KMS-11 (cell line): ENCODE measurements at regions not wholly inside any gene's neighbourhood (a gene's known extent, or its start where the extent isn't known, plus 50 kb on each side); places are given as distances from the start of the nearest gene placed in this dataset.

Experiments used
- H2AFZ ChIP-seq: fragments of 200-600 bp; sonication (generic); 2 replicates; pipeline ENCODE4 v1.6.1; 2016; ENCODE audit warnings: antibody characterized with exemption, mixed run types, low read depth
- H3K27ac ChIP-seq: fragments of 200-600 bp; sonication (generic); 2 replicates; pipeline ENCODE4 v1.6.1; 2016; ENCODE audit warnings: mild to moderate bottlenecking, mixed run types
- H3K27me3 ChIP-seq: fragments of 200-600 bp; sonication (generic); 2 replicates; pipeline ENCODE4 v1.6.1; 2017; ENCODE audit warnings: mild to moderate bottlenecking, low read depth, mixed run types, moderate library complexity; ENCODE audit not compliant: insufficient read depth
- H3K36me3 ChIP-seq: fragments of 200-600 bp; sonication (generic); 2 replicates; pipeline ENCODE4 v1.6.1; 2017; ENCODE audit warnings: mild to moderate bottlenecking, mixed run types; ENCODE audit not compliant: insufficient read depth
- H3K4me1 ChIP-seq: fragments of 200-600 bp; sonication (generic); 2 replicates; pipeline ENCODE4 v1.6.1; 2016; ENCODE audit warnings: mild to moderate bottlenecking, low read depth, mixed run types; ENCODE audit not compliant: poor library complexity, severe bottlenecking
- H3K4me2 ChIP-seq: fragments of 200-600 bp; sonication (generic); 2 replicates; pipeline ENCODE4 v1.7.0; 2016; ENCODE audit warnings: mild to moderate bottlenecking, mixed run types
- H3K4me3 ChIP-seq: fragments of 200-600 bp; sonication (generic); IDR thresholded peaks from 2 replicates; pipeline ENCODE4 v1.6.1; 2017; ENCODE audit warnings: low read depth, low read length, mixed read lengths; ENCODE audit not compliant: insufficient read depth
- H3K79me2 ChIP-seq: fragments of 200-600 bp; sonication (generic); 2 replicates; pipeline ENCODE4 v1.6.1; 2016; ENCODE audit warnings: low read depth, mixed run types; ENCODE audit not compliant: insufficient read depth
- H3K9ac ChIP-seq: fragments of 200-600 bp; sonication (generic); 2 replicates; pipeline ENCODE4 v1.6.1; 2016; ENCODE audit warnings: mild to moderate bottlenecking, mixed run types
- H4K20me1 ChIP-seq: fragments of 200-600 bp; sonication (generic); 2 replicates; pipeline ENCODE4 v1.6.1; 2016; ENCODE audit warnings: mild to moderate bottlenecking, mixed run types; ENCODE audit not compliant: insufficient read depth
- TF ChIP-seq, protein P1 (sequence below): fragments of 200-600 bp; sonication (generic); conservative IDR thresholded peaks from 2 replicates; pipeline ENCODE4 v1.6.1; 2017; ENCODE audit warnings: low read depth, mild to moderate bottlenecking, antibody characterized with exemption, low read length, moderate library complexity, mixed read lengths

DNA sequence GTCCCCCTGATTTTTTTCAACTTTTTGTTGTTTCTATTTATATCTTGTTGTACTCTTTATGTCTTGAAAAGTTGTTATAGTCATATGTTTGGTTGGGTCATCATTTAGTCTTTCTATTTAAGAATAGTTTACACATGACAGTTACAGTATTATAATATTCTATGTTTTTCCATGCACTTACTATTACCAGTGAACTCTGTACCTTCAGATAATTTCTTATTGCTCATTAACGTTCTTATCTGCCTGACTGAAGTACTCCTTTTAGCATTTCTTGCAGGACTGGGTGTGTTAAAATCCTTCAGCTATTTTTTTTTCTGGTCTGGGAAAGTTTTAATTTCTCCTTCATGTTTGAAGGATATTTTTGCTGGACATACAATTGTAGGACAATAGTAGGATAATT, 157.7 kb upstream of the DIPK2B start:
- Histone ChIP-seq H3K9ac (no peak overlapping the region), H3K79me2 (no peaks in the 10 kb centered on the region), H3K4me2 (no peak overlapping the region), H3K36me3 (no peaks in the 10 kb centered on the region), H3K27ac (no peak overlapping the region), H2AFZ (no peak overlapping the region), H3K4me1 (no peaks in the 10 kb centered on the region), H4K20me1 (no peaks in the 10 kb centered on the region), H3K4me3 (no peak overlapping the region), H3K27me3 (no peaks in the 10 kb centered on the region)
- TF ChIP-seq, protein P1, sequence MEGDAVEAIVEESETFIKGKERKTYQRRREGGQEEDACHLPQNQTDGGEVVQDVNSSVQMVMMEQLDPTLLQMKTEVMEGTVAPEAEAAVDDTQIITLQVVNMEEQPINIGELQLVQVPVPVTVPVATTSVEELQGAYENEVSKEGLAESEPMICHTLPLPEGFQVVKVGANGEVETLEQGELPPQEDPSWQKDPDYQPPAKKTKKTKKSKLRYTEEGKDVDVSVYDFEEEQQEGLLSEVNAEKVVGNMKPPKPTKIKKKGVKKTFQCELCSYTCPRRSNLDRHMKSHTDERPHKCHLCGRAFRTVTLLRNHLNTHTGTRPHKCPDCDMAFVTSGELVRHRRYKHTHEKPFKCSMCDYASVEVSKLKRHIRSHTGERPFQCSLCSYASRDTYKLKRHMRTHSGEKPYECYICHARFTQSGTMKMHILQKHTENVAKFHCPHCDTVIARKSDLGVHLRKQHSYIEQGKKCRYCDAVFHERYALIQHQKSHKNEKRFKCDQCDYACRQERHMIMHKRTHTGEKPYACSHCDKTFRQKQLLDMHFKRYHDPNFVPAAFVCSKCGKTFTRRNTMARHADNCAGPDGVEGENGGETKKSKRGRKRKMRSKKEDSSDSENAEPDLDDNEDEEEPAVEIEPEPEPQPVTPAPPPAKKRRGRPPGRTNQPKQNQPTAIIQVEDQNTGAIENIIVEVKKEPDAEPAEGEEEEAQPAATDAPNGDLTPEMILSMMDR = no peak

DNA sequence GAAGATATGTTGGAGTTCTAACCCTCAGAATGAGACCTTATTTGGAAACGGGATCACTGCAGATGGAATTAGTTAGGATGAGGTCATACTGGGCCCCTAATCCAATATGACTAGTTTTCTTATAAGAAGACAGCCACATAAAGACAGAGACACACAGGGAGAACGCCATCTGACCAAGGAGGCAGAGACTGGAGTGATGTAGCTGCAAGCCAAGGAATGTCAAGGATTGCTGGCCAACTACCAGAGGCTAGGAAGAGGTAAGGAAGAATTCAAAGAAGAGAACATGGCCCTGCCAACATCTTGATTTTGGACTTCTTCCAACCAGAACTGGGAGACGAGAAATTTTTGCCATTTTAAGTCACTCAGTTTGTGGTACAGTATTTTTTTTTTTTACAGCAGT, 152.8 kb upstream of the DIPK2B start:
- Histone ChIP-seq H3K4me2 (no peak overlapping the region), H3K4me3 (no peak overlapping the region), H3K27ac (no peak overlapping the region), H3K4me1 (no peaks in the 10 kb centered on the region), H2AFZ (no peak overlapping the region), H3K79me2 (no peaks in the 10 kb centered on the region), H4K20me1 (no peaks in the 10 kb centered on the region), H3K9ac (no peak overlapping the region), H3K27me3 (no peaks in the 10 kb centered on the region), H3K36me3 (no peaks in the 10 kb centered on the region)
- TF ChIP-seq, protein P1 = no peak

DNA sequence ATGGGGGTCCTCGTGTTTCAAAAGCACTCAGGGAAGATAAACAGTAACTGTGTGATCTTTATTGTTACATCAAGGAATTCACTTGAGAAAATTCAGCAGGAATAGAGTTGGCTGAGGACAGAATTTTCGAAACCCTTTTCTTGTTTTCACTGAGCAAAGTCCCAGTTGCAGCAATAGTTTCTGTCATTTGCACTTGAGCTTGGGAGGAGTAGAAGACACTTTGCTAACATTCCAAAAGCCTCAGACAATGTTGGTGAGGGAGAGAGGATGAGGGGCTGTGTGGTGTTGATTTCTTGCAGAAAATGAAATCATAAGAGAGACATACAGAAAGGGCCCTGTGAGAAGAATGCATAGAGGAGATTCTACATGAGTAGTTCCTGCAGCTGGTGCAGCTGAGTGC, 151.9 kb upstream of the DIPK2B start:
- H3K36me3 ChIP-seq = no peaks in the 10 kb centered on the region
- H4K20me1 ChIP-seq = no peaks in the 10 kb centered on the region
- TF ChIP-seq, protein P1 = no peak
- H3K9ac ChIP-seq = no peak overlapping the region
- H3K27ac ChIP-seq = no peak overlapping the region
- no peaks in the 10 kb centered on the region for H3K4me1 ChIP-seq
- no peak overlapping the region for H3K4me2 ChIP-seq
- no peak overlapping the region for H2AFZ ChIP-seq
- no peak overlapping the region for H3K4me3 ChIP-seq
- H3K79me2 ChIP-seq = no peaks in the 10 kb centered on the region
- no peaks in the 10 kb centered on the region for H3K27me3 ChIP-seq

DNA sequence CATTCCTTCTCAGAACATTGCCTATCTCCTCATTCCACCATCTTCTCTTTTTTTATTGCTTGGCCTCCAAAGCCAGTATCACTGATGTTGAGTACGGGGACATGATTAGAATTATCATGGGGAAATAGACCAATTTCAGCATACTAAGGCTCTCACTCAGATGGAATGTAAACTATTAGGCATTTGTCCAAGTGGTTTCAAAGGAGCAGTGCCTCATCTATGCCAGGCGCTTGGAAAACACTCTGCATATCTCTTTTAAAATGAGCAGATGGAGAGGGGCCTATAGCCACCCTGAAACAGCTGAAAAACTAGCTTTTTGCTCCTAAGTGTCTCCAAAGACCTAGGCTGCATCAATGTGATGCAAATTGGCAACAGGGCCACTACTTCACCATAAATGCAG, 150.8 kb upstream of the DIPK2B start:
- TF ChIP-seq, protein P1 = no peak
- no peak overlapping the region for H3K4me2 ChIP-seq
- no peaks in the 10 kb centered on the region for H3K79me2 ChIP-seq
- H3K4me3 ChIP-seq = no peak overlapping the region
- H3K9ac ChIP-seq = no peak overlapping the region
- H3K27ac ChIP-seq = no peak overlapping the region
- no peaks in the 10 kb centered on the region for H3K27me3 ChIP-seq
- no peak overlapping the region for H2AFZ ChIP-seq
- H3K36me3 ChIP-seq = no peaks in the 10 kb centered on the region
- no peaks in the 10 kb centered on the region for H3K4me1 ChIP-seq
- no peaks in the 10 kb centered on the region for H4K20me1 ChIP-seq

DNA sequence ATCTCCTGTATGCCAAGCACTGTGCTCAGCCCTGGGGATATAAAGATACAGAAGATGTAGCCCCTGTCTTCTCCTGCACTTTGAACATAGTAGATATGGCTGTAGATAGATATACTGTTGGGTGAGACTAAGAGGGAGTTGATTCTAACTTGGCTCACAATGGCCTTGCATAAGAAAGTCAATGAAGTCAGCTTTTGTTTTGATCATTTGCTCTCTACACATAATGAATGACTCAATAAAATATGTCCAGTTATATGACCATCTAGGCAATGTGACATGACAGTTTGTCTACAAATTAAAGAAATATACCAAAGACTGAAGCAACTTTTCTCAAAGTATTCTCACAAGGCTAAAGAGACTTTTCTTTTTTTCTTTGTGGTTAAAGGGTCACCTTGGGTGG, 147.6 kb upstream of the DIPK2B start:
- H2AFZ ChIP-seq = no peak overlapping the region
- no peaks in the 10 kb centered on the region for H3K27me3 ChIP-seq
- no peaks in the 10 kb centered on the region for H3K4me1 ChIP-seq
- H3K4me3 ChIP-seq = no peak overlapping the region
- H3K36me3 ChIP-seq = no peaks in the 10 kb centered on the region
- H3K79me2 ChIP-seq = no peaks in the 10 kb centered on the region
- TF ChIP-seq, protein P1 = no peak
- no peak overlapping the region for H3K9ac ChIP-seq
- no peak overlapping the region for H3K4me2 ChIP-seq
- no peak overlapping the region for H3K27ac ChIP-seq
- no peaks in the 10 kb centered on the region for H4K20me1 ChIP-seq
